Adrenal gland (tissue), 5 donors: ENCODE measurements at regions not wholly inside any gene's neighbourhood (a gene's known extent, or its start where the extent isn't known, plus 50 kb on each side); places are given as distances from the start of the nearest gene placed in this dataset.

ENCODE experiments used
- CTCF ChIP-seq, 6 experiments: fragments of 450-650 bp in 4 of 6; fragments of 200-600 bp in 2 of 6; sonication (generic) in 1 of 6; IDR thresholded peaks; 1 replicate in 5 of 6; 2 replicates in 1 of 6; pipeline versions ENCODE4 v1.5.1 to v1.8.0; 2016 to 2021; ENCODE audit warnings: antibody characterized with exemption in 6 of 6, mild to moderate bottlenecking in 2 of 6, moderate library complexity in 1 of 6
- POLR2A ChIP-seq, 2 donors: fragments of 450-650 bp; IDR thresholded peaks; one replicate each; pipeline ENCODE4 v1.6.1; 2017; ENCODE audit warnings: antibody characterized with exemption in 2 of 2, mild to moderate bottlenecking in 2 of 2, moderate library complexity in 1 of 2
- donor health status: DM: no; HTN: no; CAD: no.

GRCh38 chr12:124713041-124713435, 145.6 kb upstream of the NCOR2 start:
- TF ChIP-seq CTCF (IDR thresholded peaks at IDR 0.05) (no peak), POLR2A (IDR thresholded peaks at IDR 0.05) (no peak)
